Endometrium (tissue), 2 donors: ENCODE measurements at regions not wholly inside any gene's neighbourhood (a gene's known extent, or its start where the extent isn't known, plus 50 kb on each side); places are given as distances from the start of the nearest gene placed in this dataset.
A peak's percentile ranks its signal among the peaks of the same experiment; 100 is the strongest.

Experiments
- FAIRE-seq: peaks from 2 replicates; lab custom pipeline; 2012; peaks lifted over from hg19 to GRCh38; lab: Jason Lieb, UNC
- donor health status: control.
- donor health status: control.

DNA sequence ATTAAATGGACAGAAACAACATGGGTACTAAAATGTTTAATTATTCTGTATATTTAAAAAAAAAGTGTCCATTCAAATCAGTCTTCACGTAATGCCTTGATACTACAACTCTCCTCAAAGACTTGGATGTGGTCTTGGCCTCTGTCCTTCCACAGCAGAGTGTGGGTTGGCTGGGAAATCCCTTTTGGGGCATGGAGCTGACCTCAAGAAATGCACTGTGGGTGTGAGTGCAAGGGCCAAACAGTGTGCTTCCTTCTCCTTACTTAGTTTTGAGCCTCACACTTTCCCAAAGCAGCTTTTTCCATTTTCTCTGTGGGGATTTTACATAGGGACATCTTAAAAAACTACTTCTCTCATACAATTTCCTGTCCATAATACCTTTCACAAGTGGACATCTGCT lies 607.4 kb downstream of the EFNB2 start:
- FAIRE-seq, result no peak

DNA sequence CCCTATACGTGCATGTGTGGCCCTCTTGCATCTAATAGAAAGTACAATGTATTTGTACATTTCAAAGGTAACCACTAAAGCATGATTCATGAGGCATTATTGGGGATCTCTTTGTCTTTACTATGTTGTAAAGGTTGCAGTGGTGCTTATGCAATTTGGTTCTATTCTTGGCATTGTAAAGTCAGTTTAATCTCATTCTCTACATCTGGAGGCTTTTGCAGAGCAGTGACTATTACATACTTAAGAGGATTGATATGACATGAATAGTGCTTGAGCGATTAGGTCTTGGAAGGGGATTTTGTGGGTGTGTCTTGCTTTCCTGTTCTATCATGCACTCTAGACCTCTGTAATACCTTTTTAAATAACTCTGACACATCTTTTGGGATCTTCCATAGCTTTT lies 610.0 kb downstream of the EFNB2 start:
- no peak for FAIRE-seq

DNA sequence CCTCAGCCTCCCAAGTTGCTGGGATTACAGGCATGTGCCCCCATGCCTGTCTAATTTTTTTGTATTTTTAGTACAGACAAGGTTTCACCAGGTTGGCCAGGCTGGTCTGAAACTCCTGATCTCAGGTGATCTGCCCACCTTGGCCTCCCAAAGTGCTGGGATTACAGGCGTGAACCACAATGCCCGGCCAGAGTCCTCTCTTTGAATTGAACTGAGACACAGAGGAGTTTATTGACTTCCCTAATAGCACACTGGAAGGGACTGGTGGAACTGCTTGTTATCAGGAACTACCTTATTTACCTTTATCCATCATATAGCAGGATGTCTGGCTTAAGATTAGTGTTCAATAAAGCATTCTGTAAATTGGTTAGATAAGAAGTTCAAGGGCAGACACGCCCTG lies 613.8 kb downstream of the EFNB2 start:
- FAIRE-seq, result no peak

DNA sequence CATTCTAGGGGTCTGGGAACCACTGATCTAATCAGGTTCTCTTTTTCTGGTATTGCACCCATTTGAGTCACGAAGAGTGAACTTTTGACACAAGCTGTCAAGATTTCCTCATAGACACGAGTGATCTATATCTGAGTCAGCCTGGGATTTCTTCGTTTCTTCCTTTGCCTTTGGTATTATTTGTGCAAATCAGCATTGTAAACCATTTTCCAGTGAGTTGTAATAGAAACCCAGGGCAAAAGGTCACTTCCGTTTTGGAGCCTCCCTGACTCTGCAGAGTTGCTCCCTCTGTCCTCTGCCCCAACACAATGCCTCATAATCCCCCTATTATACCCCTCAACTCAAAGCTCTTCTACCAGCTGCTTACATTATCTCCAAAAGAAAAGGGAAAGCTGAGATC lies 615.1 kb downstream of the EFNB2 start:
- no peak for FAIRE-seq

DNA sequence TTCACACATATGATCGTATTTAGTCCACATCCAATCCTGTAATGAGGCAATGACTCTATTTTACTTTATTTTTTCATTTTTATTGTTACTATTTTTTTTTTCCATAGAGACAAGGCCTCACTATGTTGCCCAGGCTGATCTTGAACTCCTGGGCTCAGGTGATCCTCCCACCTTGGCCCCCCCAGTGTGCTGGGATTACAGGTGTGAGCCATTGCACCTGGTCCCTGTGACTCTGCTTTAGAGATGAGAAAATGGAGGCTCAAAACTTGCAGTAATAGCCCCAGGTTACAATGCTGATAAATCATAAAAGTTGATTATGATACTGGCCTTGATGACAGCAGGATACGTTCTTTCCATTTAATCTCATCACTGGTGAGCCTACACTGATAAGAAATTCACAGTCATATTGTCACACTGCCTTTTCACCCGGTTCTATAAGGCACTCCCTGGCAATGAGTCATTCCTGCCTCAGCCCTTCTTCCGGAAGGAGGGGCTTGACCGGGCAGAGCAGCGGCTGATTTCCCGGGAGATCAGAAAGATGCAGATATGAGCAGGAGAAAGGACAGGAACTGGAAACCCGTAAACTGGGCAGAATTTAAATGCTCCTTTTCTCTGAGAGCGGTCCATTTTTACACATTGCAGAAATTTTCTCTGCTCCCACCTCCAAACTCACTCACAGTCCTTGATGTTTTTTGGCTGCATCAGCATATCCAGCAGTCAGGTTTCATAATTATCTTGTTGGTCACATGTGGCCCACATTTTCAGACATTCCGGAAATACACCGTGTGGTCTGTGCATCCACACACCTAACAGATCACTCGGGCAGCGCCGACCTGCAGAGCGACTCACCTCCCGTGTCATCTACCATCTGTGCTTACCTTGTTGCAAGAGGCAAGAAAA lies 616.4 kb downstream of the EFNB2 start:
- FAIRE-seq, result no peak

DNA sequence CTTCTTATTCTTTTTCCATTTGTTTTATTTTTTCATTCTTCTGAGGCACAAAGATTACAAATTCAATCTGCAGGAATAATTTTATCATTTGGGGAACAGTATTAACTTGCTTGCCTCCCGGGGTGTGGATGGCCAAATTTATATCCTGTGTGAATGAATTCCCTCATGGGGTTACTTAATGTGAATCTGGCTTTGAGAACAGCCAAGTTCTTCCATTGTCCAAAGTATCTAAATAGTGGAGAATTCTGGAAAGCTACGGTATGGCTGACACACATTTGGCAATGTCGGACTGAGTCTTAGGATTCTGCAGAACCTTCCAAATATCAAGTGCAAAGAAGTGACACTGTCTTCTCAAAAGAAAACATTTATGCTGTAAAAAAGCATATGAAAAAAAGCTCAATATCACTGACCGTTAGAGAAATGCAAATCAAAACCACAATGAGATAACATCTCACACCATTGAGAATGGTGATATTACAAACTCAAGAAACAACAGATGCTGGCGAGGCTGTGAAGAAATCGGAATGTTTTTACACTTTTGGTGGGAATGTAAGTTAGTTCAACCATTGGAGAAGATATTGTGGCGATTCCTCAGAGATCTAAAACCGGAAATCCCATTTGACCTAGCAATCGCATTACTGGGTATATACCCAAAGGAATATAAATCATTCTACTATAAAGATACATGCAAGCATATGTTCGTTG lies 620.2 kb downstream of the EFNB2 start:
- FAIRE-seq, result no peak

DNA sequence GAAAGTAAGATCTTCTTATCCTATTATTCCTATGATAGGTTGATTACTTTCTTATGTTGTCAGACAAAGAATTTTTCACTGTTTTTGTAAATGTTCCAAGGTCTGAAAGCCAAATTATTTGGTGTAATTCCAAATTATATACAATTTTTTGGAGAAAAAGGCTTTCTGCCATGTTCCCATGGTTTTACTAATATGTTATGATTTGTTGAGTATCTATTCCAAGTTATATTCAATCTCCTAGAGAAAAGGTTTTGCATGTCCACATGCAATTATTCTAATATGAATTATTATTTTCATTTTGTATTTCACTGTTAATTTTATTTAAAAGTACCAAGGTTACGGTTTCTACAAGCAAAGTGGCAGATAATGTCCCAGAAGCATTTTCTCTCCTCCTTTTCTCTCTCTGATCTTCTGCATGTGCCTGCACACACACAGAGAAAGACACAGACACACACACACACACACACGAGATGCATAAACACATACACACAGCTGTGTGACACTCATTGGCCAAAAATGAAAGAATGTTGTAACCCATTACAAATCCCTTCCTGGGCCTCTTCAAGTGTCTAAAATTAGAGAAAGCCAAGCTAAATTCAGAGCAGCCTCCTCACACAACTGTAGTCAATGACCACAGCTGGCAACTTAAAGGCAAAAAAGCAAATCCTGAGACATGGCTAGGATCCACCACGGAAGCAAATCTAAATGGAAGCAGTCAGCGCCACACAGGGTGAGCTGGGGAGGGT lies 621.0 kb downstream of the EFNB2 start:
- FAIRE-seq, result peak; percentile 29

DNA sequence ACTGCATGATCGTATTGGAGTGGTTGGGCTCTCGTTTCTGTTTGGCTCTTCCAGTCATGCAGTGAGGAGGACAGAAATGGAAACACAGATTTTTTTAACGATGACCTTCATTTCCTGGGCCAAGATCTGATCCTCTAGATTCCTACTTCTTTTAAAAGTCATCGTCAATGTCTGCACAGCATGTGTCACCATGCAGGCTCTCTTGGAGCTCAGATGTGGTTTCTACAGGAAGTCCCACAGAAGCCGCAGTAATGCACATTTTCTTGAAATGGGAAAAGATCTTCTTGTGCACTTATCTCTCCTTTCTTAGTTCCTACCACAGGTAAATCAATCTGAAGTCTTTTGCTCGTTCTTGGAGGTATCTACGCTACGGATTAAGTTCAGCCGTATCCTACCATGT lies 626.9 kb downstream of the EFNB2 start:
- FAIRE-seq, result no peak

DNA sequence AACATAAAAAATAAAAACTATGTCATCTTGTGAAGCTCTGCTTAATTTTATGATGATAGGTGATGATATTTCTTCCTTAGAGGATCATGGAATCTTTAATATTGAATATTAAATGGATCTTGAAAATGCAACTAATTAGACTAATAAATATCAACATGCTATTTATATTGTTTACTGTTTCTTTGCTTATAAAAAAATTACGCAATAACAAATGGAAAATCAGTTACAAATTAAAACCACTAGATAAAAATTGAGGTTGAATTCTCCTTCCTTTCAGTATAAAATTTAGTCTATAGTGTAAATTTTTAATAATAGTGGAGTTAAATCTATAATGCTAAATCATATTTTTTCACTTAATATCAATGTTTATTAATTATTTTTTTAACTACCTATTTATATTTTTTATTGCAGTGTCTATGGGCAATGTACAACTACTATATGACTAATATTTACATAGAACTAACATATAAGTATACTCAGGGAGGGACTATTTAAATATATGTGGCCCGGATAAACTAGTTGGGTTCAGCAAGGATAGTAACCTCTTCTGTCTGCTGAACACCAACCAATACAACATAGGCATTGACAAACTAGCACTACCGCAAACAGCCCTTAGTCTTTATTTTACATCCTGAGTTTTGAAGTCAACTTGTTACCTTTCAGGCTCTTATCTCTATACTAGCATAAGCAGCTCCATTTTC lies 628.0 kb downstream of the EFNB2 start:
- FAIRE-seq, result peak; percentile 96

DNA sequence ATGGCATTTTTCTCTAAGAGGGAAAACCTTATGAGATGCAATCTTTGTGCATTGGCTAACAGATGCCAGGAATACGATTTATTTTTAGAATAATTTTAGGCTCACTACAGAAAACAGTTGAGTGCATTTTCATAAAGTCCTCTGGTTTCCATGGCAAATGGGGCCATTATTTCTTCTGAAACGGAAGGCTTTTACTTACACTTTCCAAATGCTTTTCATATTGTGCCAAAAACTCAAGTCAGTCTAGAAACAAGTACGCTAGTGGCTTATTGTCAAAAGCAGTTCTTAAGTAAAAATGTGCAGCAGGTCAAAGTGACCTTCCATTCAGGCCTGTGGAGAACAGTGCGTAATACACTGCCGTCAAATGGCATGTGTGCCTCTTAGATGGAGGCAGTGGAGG lies 628.7 kb downstream of the EFNB2 start:
- no peak for FAIRE-seq

DNA sequence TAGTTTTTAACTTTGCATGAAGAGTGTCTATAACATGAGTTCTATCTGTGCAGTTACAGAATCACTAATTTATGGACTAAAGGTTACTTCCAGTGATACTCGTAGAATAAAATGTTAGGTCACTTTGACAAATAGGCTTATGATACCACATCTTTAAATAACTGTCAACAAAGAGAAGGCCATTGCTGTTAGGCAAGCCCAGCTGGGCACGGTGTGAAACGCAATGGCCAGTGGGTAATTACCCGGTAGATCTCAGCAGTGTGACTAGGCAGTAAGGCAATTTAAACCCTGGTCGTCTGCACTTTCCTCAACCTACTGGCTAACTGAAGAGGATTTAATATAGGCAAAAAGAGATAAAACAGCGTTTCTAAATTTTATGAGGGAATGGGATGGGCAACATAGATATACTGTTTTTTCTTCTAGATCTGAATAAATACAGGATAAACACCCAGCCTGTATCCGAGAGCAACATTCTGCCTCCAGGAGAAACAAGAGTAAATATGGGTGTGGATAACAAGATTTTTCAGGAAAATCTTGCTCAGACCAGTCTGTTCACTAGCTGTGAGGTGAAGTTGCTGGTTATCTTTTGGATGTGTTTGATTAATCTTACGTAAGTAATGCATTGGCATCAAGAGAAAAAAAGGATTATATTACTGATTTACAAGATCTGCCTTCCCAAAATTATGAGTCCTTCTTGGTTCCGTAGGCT lies 631.3 kb downstream of the EFNB2 start:
- FAIRE-seq, result no peak

DNA sequence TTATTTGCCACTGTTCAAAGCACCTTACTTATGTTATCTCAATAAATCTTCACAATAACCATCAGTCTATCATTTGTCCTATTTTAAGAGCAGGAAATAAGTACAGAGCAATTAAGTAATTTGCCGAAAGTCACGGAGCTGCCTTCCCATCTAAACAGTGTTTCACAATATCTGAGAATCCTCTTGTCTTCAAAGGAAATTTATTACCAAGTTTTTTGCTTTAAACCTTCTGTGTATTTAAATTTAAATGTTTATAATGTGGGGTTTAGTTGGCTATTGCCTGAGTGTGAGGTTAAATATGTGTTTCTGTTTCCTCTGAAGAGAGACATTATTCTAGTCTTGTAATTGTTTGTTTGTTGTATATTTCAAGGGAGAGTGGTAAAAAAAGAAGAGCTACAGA lies 633.1 kb downstream of the EFNB2 start:
- no peak for FAIRE-seq

DNA sequence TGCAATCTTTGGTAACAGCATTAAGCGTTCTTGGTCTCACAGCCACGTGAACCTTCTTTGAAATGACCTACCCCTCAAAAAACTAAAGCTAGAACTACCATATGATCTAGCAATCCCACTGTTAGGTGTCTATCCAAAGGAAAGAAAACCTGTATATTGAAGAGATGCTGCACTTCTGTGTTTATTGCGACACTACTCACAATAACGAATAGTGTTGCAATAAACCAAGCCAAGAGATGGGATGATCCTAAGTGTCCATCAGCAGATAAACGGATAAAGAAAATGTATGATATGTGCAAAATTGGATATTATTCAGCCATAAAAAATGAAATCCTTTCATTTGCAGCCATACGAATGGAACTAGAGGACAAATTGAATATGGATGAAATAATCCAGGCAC lies 637.9 kb downstream of the EFNB2 start:
- no peak for FAIRE-seq

DNA sequence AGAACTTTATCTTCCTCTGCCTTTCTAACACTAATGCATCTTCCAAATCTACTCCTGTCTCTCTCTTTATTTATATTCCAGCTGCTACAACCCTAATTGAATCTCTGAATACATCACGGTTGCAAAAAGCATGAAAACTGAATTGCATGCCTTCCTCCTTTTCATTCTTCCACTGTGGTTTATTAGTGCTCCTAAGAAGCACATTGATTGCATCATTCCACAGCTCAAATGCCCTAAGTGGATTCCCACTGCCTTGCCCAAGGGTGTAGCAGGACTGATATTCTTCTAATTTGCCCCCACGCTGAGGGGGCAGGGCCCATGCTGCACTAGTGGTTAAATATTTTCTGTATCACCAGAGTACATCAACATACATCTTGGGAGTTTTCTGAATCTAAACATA lies 640.8 kb downstream of the EFNB2 start:
- no peak for FAIRE-seq

DNA sequence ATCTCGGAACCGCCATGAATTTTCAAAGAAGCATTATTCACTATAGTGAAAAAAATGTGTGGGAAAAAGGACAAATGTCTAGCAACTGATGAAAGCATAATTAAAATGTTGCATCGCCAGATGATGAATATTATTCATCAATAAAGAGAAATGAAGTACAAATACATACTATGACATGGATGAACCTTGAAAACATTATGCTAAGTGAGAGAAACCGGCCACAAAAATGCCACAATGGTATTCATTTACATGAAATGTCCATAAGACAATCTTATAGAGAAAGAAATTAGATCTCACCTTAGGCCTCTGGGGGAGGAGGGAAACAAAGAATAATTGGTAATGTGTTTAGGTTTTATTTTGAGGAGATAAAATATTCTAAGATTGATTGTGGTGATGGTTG lies 645.0 kb downstream of the EFNB2 start:
- no peak for FAIRE-seq

DNA sequence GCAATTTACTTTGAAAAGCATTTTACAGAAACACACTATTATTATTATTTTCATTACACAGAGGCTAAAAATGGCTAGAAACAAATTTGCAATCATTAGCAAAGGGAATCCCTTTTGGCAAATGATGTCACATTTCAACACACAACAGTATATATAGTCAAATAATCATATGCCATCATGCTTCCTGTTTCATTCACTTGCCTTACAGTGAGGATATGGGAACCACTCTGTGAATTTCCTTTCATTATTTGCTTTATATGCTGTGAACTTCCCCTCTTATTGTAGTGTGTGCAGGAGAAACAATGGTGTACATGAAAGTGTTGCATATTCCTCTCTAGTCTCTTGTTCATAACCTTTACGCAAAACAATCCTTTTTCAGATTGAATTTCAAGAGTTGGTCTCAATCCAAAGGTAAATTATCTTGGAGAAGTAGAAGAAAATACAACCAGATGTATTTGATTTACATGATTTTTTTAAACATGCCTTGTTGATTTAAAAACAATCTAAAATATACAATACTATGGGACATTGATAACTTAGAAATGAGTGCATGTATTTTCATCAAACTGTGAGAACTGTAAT lies 657.3 kb downstream of the EFNB2 start:
- peak; percentile 39 for FAIRE-seq

DNA sequence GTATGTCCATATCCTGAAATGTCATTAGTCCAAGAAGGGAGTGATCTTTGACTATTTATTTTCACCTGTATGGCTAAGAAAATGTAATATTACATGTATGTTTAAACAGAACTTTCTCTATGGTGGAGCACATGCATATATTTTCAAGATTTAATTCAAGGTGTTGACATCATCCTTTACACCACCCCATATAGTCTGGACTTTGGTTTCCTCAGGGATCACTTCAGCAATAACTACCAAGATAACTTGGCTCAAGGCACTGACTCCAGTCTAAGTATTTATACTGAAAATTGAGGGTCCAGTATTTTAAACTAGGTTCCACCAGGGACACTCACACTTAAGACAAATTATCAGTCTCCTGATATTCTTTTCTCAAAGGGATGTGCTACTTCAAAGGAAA lies 660.6 kb downstream of the EFNB2 start:
- FAIRE-seq, result no peak

DNA sequence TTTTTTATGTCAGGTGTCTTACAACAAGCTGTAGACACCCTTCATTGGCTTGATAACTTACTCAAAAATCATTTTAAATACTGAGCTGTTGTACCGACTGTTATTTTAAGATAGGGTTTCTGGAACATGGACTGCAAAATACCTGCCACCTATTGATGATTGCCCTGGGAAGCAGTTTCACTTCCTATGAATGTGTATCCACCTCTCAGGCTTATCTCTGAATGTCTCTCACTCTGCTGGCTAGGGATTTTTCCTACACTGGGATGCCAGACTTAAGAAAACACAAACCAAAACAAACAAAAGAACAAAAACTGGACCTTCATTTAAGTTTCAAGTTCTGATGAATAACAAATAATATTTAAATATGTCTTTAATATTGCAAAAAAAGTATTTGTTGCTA lies 663.7 kb downstream of the EFNB2 start:
- FAIRE-seq, result no peak

DNA sequence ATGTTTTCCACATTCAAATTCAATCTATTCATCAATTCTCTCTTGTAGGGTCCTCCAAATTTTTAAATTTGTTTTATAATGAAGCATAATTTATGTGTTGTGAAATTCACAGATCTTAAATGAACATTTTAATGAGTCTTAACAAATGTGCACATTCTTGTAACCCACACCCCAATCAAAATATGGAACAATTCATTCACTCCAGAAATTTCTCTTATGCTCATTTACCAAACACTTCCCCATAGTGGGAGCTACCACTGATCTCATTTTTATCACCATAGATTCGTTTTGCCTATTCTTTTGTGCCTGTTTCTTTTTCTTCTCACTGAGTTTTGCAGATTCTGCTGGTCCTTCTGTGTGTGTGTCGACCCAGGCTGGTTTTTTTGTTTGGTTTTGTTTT lies 664.1 kb downstream of the EFNB2 start:
- no peak for FAIRE-seq

DNA sequence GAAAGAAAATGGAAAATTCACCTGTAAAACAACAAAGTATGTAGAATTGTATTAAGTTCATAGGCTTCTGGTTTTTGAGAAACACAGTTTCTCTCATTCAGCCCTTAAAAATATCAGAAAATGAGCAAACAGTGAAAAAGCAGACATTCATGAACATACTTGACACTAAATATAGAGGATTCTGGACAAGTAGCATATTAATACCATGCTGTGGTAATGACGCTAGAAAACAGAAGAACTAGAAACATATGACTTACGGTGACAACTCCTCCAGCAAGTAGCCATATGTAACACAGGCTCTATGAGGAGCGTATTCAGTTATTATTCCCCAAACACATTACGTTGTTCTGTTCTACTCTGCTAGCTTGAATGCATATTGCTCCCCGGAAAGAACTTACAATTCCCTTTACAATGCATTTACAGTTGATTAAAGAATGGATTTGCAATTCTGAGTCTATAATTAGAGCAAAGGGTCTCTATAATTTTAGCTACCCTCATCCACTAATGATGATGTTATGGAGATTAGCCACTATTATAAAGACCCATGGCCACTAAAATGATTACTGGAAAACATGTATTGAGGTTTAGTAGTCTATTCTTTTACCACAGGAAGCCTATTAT lies 672.1 kb downstream of the EFNB2 start:
- FAIRE-seq, result no peak

DNA sequence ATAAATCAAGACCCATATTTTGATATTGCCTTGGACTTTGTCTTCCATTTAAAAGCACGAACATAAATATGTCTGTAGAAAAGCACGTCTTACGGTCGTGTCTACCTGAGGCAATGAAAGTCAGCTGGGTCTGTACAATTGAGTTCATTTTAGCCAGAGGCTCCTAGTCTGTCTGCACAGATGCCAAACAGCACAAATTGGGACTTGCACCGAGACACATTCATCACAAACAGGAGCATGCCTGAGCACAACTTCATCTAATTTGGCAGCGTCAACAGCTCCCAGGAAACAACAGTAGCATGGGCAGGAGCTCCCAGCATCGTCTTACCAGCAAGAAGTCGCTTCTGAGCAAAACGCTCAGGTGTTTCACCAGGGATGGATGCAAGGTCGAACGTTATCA lies 687.0 kb downstream of the EFNB2 start:
- no peak for FAIRE-seq
